Peyer's patch (tissue), 4 donors: ENCODE measurements at regions not wholly inside any gene's neighbourhood (a gene's known extent, or its start where the extent isn't known, plus 50 kb on each side); places are given as distances from the start of the nearest gene placed in this dataset.

Experiments used
- DNase-seq, 3 donors: peaks; one replicate each; pipeline ENCODE4 v3.0.0-alpha.2; 2017 to 2019
- H3K27ac ChIP-seq, 4 donors: fragments of 200-600 bp; sonication (generic); one replicate each; pipeline ENCODE4 v1.5.1; 2016 to 2019
- H3K27me3 ChIP-seq, 2 donors: fragments of 200-600 bp; sonication (generic); one replicate each; pipeline ENCODE4 v1.5.1; 2019
- H3K36me3 ChIP-seq, 3 donors: fragments of 200-600 bp; sonication (generic); one replicate each; pipeline ENCODE4 v1.5.1; 2016 to 2019
- H3K4me1 ChIP-seq, 4 donors: fragments of 200-600 bp; sonication (generic); one replicate each; pipeline ENCODE4 v1.5.1; 2016 to 2019
- H3K4me3 ChIP-seq, 4 donors: fragments of 200-600 bp; sonication (generic); 1 replicate in 3 of 4; 2 replicates in 1 of 4; pipeline ENCODE4 v1.5.1; 2016 to 2019; ENCODE audit warnings: mild to moderate bottlenecking in 1 of 4
- H3K9me3 ChIP-seq, 4 donors: fragments of 200-600 bp; sonication (generic); one replicate each; pipeline ENCODE4 v1.5.1; 2016 to 2019; ENCODE audit warnings: mild to moderate bottlenecking in 1 of 4
- CTCF ChIP-seq, 6 experiments: fragments of 450-650 bp in 4 of 6; fragments of 200-600 bp in 2 of 6; sonication (generic) in 1 of 6; IDR thresholded peaks; one replicate each; pipeline ENCODE4 v1.5.1; 2017 to 2019; ENCODE audit warnings: antibody characterized with exemption in 6 of 6, mild to moderate bottlenecking in 3 of 6, moderate library complexity in 1 of 6
- POLR2A ChIP-seq, 2 donors: fragments of 450-650 bp; IDR thresholded peaks; one replicate each; pipeline ENCODE4 v1.5.1; 2017; ENCODE audit warnings: antibody characterized with exemption in 2 of 2, mild to moderate bottlenecking in 2 of 2, moderate library complexity in 2 of 2

- H3K36me3 ChIP-seq, result no peaks in the 10 kb centered on the region
- DNase-seq, result no peak
- no peaks in the 10 kb centered on the region for H3K9me3 ChIP-seq
- H3K27ac ChIP-seq, result no peak overlapping the region
- TF ChIP-seq POLR2A (IDR thresholded peaks at IDR 0.05) (no peak), CTCF (IDR thresholded peaks at IDR 0.05) (no peak)
- H3K4me3 ChIP-seq, result no peak overlapping the region
- H3K27me3 ChIP-seq, result no peaks in the 10 kb centered on the region
- H3K4me1 ChIP-seq, result no peaks in the 10 kb centered on the region
Observed at GRCh38 chr18:4908328-4908727, 288.7 kb downstream of the AKAIN1 start.

GRCh38 chr18:4906856-4907255 lies 290.2 kb downstream of the AKAIN1 start:
- Histone ChIP-seq H3K4me3 (no peak overlapping the region), H3K9me3 (no peaks in the 10 kb centered on the region), H3K27ac (no peak overlapping the region), H3K4me1 (no peaks in the 10 kb centered on the region), H3K36me3 (no peaks in the 10 kb centered on the region), H3K27me3 (no peaks in the 10 kb centered on the region)
- DNase-seq, result no peak
- no peak for TF ChIP-seq CTCF (IDR thresholded peaks at IDR 0.05)
- no peak for TF ChIP-seq POLR2A (IDR thresholded peaks at IDR 0.05)

- H3K9me3 ChIP-seq, result peaks cover 0 to 12% (median 0%) of the 10 kb centered on the region in 4 donors
- H3K36me3 ChIP-seq, result no peaks in the 10 kb centered on the region
Observed at GRCh38 chr18:4888251-4889040, 308.6 kb downstream of the AKAIN1 start.

GRCh38 chr18:4878480-4878879 lies 318.6 kb downstream of the AKAIN1 start:
- no peak overlapping the region for H3K4me3 ChIP-seq

More at GRCh38 chr18:4888251-4889040, 308.6 kb downstream of the AKAIN1 start:
- H3K4me1 ChIP-seq, result no peaks in the 10 kb centered on the region
- TF ChIP-seq POLR2A (IDR thresholded peaks at IDR 0.05), result no peak
- no peak for TF ChIP-seq CTCF (IDR thresholded peaks at IDR 0.05)
- no peak overlapping the region for H3K27ac ChIP-seq
- H3K4me3 ChIP-seq, result no peak overlapping the region
- no peak for DNase-seq
- no peaks in the 10 kb centered on the region for H3K27me3 ChIP-seq

GRCh38 chr18:4871197-4871596 lies 325.9 kb downstream of the AKAIN1 start:
- Histone ChIP-seq H3K27me3 (no peaks in the 10 kb centered on the region), H3K9me3 (no peaks in the 10 kb centered on the region), H3K4me3 (no peak overlapping the region), H3K4me1 (no peaks in the 10 kb centered on the region), H3K36me3 (no peaks in the 10 kb centered on the region), H3K27ac (no peak overlapping the region)
- TF ChIP-seq CTCF (IDR thresholded peaks at IDR 0.05), result no peak
- TF ChIP-seq POLR2A (IDR thresholded peaks at IDR 0.05), result no peak
- no peak for DNase-seq

More at GRCh38 chr18:4878480-4878879, 318.6 kb downstream of the AKAIN1 start:
- H3K27ac ChIP-seq, result no peak overlapping the region
- TF ChIP-seq POLR2A (IDR thresholded peaks at IDR 0.05) (no peak), CTCF (IDR thresholded peaks at IDR 0.05) (no peak)
- DNase-seq, result no peak
- no peaks in the 10 kb centered on the region for H3K36me3 ChIP-seq
- H3K9me3 ChIP-seq, result peaks cover 0 to 5% (median 0%) of the 10 kb centered on the region in 4 donors
- no peaks in the 10 kb centered on the region for H3K4me1 ChIP-seq
- no peaks in the 10 kb centered on the region for H3K27me3 ChIP-seq
